Activated CD4-positive, alpha-beta T cell treated with anti-CD3 and anti-CD28 coated beads, Interleukin-2, amount 10 ng/mL, durations not matched to agents 24 days and 14 days (primary cell): ENCODE measurements at regions not wholly inside any gene's neighbourhood (a gene's known extent, or its start where the extent isn't known, plus 50 kb on each side); places are given as distances from the start of the nearest gene placed in this dataset.
A peak's percentile ranks its signal among the peaks of the same experiment; 100 is the strongest.
"Not testable (repeated sequence)": the region's sequence is repeated elsewhere in the genome, so short reads cannot be mapped to it uniquely, and the experiment has no call there.

ENCODE experiments used
- DNase-seq: peaks from one replicate; pipeline ENCODE4 v3.0.0; 2022
- H3K27ac Mint-ChIP-seq: one replicate; pipeline ENCODE4 v1.8.0; 2022; ENCODE audit warnings: mild to moderate bottlenecking, mixed read lengths
- H3K27me3 Mint-ChIP-seq: one replicate; pipeline ENCODE4 v1.8.0; 2022; ENCODE audit warnings: mixed read lengths
- H3K36me3 Mint-ChIP-seq: one replicate; pipeline ENCODE4 v1.8.0; 2022; ENCODE audit warnings: low read depth, mild to moderate bottlenecking, mixed read lengths
- H3K4me1 Mint-ChIP-seq: one replicate; pipeline ENCODE4 v1.8.0; 2021; ENCODE audit warnings: mixed read lengths
- H3K4me3 Mint-ChIP-seq: one replicate; pipeline ENCODE4 v1.8.0; 2022; ENCODE audit warnings: mild to moderate bottlenecking, moderate library complexity, mixed read lengths
- H3K9me3 Mint-ChIP-seq: one replicate; pipeline ENCODE4 v1.8.0; 2021; ENCODE audit warnings: mixed read lengths
- intact Hi-C: fragments of 100-400 bp; cut with micrococcal nuclease; formaldehyde crosslinking; loops from one replicate; pipeline ENCODE4 v1.15.1; 2023

GRCh38 chr21:10270211-10270610 is 251.2 kb upstream of the TPTE start:
- H3K4me1 Mint-ChIP-seq, H3K4me3 Mint-ChIP-seq, H3K27me3 Mint-ChIP-seq, H3K36me3 Mint-ChIP-seq, H3K27ac Mint-ChIP-seq, intact Hi-C loops: not testable (repeated sequence)
- H3K9me3 Mint-ChIP-seq: peaks cover 19% of the 10 kb centered on the region
- peak; percentile 53 for DNase-seq

- H3K9me3 Mint-ChIP-seq: peaks cover 19% of the 10 kb centered on the region
- H3K27ac Mint-ChIP-seq, H3K4me1 Mint-ChIP-seq, H3K36me3 Mint-ChIP-seq, H3K4me3 Mint-ChIP-seq, H3K27me3 Mint-ChIP-seq, intact Hi-C loops: not testable (repeated sequence)
- DNase-seq: peak; percentile 64
Measured at GRCh38 chr21:10271666-10272207, 249.6 kb upstream of the TPTE start.

DNA sequence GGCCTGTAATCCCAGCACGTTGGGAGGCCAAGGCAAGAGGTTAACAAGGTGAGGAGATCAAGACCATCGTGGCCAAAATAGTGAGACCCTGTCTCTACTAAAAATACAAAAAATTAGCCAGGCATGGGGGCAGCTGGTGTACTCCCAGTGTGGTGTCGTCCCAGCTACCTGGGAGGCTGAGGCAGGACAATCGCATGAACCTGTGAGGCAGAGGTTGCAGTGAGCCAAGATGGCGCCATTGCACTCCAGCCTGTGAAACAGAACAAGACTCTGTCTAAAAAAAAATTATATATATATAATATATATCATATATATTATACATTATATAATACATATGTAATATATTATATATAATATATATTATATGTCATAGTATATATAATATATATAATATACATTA is 249.2 kb upstream of the TPTE start:
- DNase-seq: peak; percentile 53
- Mint-ChIP-seq H3K27ac (no peak overlapping the region), H3K4me1 (no peaks in the 10 kb centered on the region), H3K9me3 (peaks cover 19% of the 10 kb centered on the region), H3K36me3 (no peaks in the 10 kb centered on the region), H3K27me3 (no peaks in the 10 kb centered on the region), H3K4me3 (no peak overlapping the region)
- intact Hi-C loops: no loop called here

GRCh38 chr21:10273196-10273595 is 248.2 kb upstream of the TPTE start:
- Mint-ChIP-seq H3K27ac (no peak overlapping the region), H3K4me1 (no peaks in the 10 kb centered on the region), H3K27me3 (no peaks in the 10 kb centered on the region), H3K9me3 (peaks cover 19% of the 10 kb centered on the region), H3K36me3 (no peaks in the 10 kb centered on the region), H3K4me3 (no peak overlapping the region)
- intact Hi-C loops: no loop called here
- DNase-seq: no peak

GRCh38 chr21:10273794-10274338 is 247.5 kb upstream of the TPTE start:
- H3K27me3 Mint-ChIP-seq, H3K4me3 Mint-ChIP-seq, H3K36me3 Mint-ChIP-seq, intact Hi-C loops, H3K4me1 Mint-ChIP-seq, H3K27ac Mint-ChIP-seq: not testable (repeated sequence)
- DNase-seq: peak; percentile 63
- H3K9me3 Mint-ChIP-seq: peaks cover 19% of the 10 kb centered on the region
